ENCODE measurements at regions not wholly inside any gene's neighbourhood (a gene's known extent, or its start where the extent isn't known, plus 50 kb on each side); places are given as distances from the start of the nearest gene placed in this dataset.

DNA sequence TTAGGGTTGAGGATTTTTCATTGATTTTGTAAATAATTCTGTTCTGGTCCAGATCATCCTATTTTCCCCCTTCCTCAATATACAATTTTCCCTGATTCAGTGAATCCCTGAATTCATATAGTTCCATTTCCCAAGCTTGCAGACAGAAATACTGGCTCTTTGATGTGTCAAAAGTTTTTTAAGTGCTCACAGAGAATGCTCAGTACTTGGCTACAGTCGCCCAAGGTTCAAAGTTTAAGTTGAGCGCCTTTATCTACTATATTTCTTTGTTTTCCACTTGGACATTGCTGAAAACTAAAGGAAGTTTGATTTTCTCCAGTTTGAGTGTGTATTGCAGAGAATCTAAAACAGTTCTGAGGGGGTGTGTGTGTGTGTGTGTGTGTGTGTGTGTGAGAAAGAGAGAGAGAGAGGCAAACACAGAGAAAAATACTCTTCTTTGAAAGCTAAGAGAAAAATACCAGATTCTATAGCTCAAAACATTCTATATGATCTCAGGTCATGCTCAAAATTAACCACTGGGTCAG lies 136.2 kb upstream of the ACO1 start:
- DNase-seq = no peak

- DNase-seq = peak; percentile 76
Observed at GRCh38 chr9:32251539-32251938, 132.9 kb upstream of the ACO1 start.

DNA sequence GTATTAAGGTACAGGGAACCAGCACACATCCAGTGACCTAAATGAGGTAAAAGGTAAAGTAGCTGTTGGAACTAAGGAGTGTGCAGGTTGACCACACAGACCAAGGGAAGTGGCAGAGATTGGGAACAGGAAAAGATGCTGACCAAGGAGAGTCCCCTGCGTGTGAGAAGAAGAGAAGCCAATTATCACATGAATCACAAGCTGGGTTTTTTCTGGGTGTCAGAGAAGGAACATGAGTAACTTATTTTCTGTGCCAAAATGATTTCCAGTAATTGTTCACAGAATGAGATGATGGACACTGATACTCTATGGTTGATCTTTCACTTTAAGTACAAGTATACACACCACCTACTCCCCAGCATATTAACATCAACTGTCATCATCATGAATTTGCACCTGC lies 130.7 kb upstream of the ACO1 start:
- DNase-seq = no peak

DNA sequence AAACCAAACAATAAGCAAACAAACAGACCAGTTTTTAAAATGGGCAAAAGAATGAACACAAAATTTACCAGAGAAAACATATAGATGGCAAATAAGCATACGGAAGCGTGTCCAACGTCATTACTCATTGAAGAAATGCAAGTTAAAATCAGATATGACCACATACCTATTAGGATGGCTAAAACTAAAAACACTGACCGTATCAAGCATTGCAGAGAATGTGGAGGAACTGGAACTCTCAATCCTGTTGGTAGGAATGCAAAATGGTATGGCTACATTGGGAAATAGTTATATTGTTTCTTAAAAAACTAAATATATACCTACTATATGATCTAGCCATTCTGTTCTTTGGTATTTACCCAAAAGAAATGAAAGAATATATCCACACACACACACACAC lies 129.4 kb upstream of the ACO1 start:
- no peak for DNase-seq

GRCh38 chr9:32258482-32258881 lies 126.0 kb upstream of the ACO1 start:
- no peak for DNase-seq

DNA sequence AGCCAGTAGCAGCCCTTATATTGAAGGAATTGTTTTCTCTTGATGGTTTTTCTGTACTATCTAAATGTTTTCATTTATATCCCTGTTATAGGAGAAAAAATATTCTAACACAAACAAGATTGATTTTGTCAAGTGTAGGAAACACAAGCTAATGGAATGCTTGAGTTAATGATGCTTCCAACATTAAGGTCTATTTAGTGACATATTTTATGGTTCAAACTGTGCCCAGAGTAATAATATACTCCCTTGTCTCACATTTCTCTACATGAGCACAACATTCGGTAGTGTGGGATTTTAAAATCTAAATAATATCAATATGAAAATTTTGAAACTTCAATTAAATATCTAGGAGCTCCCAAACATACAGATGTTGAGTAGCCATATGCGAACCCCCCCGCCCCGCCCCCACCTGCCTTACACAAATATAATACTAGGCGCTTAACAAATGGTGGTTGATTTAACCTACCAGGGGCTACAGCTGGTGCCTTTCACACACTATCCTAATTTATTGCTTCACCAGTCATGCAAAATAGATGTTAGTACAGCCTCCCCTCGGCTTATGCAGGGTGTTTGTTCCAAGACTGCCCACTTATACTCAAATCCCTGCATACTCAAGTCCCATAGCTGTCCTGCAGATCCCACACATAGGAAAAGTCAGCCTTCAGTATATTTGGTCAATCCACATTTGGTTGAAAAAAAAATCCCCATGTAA lies 124.1 kb upstream of the ACO1 start:
- DNase-seq = no peak

DNA sequence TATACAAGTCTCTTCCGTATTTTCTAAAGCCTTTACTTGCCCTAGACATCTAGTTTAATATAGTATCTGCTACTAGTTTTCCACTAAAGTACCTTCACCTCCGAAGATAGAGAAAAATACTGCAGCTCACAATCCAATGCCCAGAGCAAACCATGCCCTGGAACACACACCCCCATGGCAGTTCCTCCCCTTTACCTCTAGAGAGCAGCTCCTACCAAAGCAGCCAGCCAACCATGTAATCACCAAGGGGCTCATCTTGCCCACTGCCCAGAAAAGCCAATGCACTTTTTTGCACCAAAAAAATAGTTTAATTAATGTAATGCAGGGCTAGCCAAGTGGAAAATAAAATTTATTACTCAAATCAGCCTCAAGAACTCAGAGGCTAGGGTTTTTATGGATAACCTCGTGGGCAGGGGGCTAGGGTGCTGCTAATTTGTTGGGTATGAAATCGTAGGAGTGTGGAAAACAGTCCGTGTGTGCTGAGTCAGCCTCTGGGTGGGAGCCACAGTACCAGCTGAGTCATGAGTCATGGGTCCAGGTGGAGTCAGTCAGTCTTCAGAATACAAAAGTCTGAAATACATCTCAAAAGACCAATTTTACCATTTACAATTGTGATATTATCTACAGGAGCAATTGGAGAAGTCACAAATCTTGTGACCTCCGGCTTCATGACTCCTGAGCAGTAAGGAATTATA lies 120.1 kb upstream of the ACO1 start:
- no peak for DNase-seq

DNA sequence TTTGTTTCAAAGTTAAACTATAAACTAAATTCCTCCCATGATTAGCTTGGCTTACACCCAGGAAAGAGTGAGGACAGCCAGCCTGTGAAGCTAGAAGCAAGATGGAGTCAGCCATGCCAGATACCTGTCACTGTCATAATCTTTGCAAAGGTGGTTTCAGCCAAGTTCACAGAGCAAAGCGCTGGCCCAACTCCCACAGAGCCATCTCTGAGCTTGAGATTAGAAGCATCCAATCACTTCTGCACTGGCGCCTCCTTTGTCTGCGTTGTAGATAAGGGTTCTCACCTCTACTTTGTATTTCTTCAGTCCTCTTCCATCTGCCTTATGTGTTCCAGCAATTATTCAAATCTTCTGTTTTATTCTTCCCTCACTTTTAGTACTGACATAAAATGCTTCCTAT lies 119.4 kb upstream of the ACO1 start:
- no peak for DNase-seq

DNA sequence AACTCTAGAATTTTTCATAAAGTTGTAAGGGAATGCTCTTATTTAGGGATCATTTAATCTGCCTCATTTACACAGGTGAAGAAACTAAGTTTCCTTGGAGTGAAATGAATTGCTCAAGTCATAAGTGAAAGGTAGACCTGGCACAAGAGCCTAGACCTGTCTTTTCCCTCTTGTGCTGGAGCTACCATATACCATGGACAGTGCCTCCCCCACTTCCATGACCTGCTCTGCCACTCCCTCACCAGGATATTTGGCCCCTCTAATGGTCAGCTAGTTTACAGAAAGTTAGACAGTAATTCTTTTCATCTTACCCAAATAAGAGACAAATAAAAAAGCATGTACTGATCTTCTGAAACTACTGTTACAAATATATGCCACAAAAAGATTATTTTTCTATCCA lies 105.5 kb upstream of the ACO1 start:
- DNase-seq = no peak

GRCh38 chr9:32289756-32290155 lies 94.7 kb upstream of the ACO1 start:
- no peak for DNase-seq

DNA sequence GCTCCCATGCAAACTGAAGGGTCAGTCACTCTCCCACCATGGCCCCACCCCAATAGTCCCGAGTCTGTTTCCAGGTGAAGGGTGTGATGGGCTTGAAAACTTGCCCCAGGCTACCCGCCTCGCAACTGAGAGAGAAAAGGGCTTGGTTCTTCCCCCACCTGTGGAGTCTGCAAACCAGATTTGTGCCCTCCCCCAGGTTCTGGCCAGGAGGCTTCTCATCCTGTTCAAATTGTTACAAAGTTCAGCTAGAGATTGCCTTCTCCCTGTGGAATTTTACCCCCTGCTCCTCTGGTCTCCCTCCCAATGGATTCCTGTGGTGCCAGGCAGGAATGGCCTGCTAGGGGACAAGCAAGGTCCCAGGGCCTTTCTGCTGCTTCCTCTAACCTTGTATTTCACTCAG lies 93.1 kb upstream of the ACO1 start:
- no peak for DNase-seq

DNA sequence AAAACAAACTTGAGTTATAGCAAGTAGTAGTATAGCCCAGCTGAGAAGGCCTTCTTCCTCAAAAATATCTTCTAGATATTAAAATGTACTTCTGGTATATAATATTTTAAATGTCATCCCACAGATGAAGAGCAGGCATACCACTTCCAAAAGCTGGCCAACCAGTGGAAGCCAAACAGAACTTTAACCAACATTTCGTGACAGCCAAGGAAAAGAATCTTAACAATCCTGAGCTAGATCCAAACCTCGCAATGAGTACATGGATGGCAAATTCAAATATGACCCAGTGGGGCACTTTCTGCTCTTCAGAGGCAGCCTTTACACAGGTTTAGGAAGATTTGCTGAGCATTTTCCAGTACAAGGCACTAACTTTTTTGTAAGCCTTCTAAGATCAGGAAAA lies 91.8 kb upstream of the ACO1 start:
- DNase-seq = no peak

GRCh38 chr9:32293091-32293490 lies 91.4 kb upstream of the ACO1 start:
- DNase-seq = no peak

DNA sequence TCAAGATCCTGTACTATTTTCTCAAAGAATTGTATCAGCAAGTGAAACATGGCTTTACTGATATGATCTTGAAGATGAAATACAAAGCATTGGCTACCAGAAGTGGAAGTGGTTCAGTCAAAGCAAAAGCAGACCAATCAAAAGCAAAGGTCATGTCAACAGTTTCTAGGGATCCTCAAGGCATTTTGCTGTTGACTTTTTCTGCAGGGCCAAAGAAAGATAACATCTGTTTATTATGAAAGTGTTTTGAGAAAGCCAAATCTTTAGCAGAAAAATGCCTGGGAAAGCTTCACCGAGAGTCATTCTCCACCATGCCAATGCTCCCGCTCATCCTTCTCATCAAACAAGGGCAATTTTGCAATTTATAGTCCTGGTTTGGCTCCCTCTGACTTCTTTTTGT lies 90.3 kb upstream of the ACO1 start:
- no peak for DNase-seq

- DNase-seq = no peak
Observed at GRCh38 chr9:32300373-32300772, 84.1 kb upstream of the ACO1 start.

GRCh38 chr9:32304495-32304894 lies 79.9 kb upstream of the ACO1 start:
- DNase-seq = no peak

DNA sequence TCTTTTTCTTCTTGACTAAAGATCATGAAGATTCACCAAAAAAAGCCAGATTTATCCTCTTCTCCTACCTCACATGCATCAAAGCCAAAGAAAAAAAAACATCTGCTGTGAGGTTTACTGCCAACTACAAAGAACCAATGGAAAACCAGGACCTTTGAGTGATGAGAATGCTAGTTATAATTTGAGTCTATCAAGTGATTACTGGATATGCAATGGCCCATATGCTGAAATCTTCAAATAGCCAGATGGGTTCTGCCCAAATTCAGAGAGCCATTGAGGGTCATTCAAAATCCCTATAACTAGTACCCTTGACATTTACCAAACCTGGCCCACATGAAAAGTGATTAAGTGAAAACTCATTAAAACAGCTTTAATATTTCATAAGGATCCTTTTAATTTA lies 78.4 kb upstream of the ACO1 start:
- DNase-seq = no peak

DNA sequence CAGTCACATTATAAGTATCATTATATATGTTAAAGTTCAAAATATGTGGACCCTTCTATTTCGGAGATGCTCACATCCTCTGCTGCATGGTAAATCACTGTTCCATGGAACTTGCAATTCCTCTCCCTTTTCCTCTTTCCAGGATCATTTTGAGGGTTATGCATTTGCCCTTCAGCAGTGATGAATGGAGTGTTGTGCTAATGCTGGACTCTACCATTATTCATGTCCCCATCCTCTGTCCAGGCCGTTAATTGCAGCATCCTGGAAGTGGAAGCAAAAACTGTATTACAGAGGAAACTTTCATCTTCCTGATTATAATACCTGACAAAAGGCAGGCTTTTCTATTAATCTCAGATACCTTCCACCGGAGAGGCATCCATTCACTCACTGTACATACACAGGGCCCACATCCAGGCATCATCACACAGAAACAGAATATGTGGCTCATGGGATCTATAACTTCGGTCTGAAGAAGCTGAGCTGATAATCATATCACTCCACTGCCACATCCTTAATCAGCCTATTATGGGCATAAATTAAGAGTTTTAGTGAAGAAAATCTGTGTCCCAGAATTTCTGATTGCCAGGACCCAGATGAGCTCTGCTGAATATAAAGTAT lies 65.0 kb upstream of the ACO1 start:
- no peak for DNase-seq

- no peak for DNase-seq
Observed at GRCh38 chr9:32322622-32323021, 61.8 kb upstream of the ACO1 start.

- DNase-seq = no peak
Observed at GRCh38 chr9:32326146-32326545, 58.3 kb upstream of the ACO1 start.

- no peak for DNase-seq
Observed at GRCh38 chr9:32331240-32331639, 53.2 kb upstream of the ACO1 start.

GRCh38 chr9:32334112-32334511 lies 50.3 kb upstream of the ACO1 start:
- no peak for DNase-seq
